ENCODE measurements at regions not wholly inside any gene's neighbourhood (a gene's known extent, or its start where the extent isn't known, plus 50 kb on each side); places are given as distances from the start of the nearest gene placed in this dataset.

- no peak for DNase-seq (ENCODE audit: extremely low read depth in 1 of 11, low read depth in 9 of 11, low spot score in 4 of 11)
Observed at GRCh38 chr12:75852143-75852542, 179.4 kb downstream of the PHLDA1 start.

GRCh38 chr12:75850721-75851462, 180.7 kb downstream of the PHLDA1 start:
- DNase-seq (ENCODE audit: extremely low read depth in 1 of 11, low read depth in 9 of 11, low spot score in 4 of 11): no peak

- DNase-seq (ENCODE audit: extremely low read depth in 1 of 11, low read depth in 9 of 11, low spot score in 4 of 11): no peak
Observed at GRCh38 chr12:75848961-75849360, 182.6 kb downstream of the PHLDA1 start.

GRCh38 chr12:75848431-75848925, 183.1 kb downstream of the PHLDA1 start:
- no peak for DNase-seq (ENCODE audit: extremely low read depth in 1 of 11, low read depth in 9 of 11, low spot score in 4 of 11)

GRCh38 chr12:75846102-75846501, 185.5 kb downstream of the PHLDA1 start:
- DNase-seq (ENCODE audit: extremely low read depth in 1 of 11, low read depth in 9 of 11, low spot score in 4 of 11): no peak

- DNase-seq (ENCODE audit: extremely low read depth in 1 of 11, low read depth in 9 of 11, low spot score in 4 of 11): no peak
Observed at GRCh38 chr12:75844985-75845384, 186.6 kb downstream of the PHLDA1 start.

- no peak for DNase-seq (ENCODE audit: extremely low read depth in 1 of 11, low read depth in 9 of 11, low spot score in 4 of 11)
Observed at GRCh38 chr12:75844049-75844770, 187.4 kb downstream of the PHLDA1 start.

- no peak for DNase-seq (ENCODE audit: extremely low read depth in 1 of 11, low read depth in 9 of 11, low spot score in 4 of 11)
Observed at GRCh38 chr12:75842090-75842489, 189.5 kb downstream of the PHLDA1 start.

GRCh38 chr12:75840994-75841355, 190.6 kb downstream of the PHLDA1 start:
- no peak for DNase-seq (ENCODE audit: extremely low read depth in 1 of 11, low read depth in 9 of 11, low spot score in 4 of 11)

- DNase-seq (ENCODE audit: extremely low read depth in 1 of 11, low read depth in 9 of 11, low spot score in 4 of 11): no peak
Observed at GRCh38 chr12:75838309-75838708, 193.3 kb downstream of the PHLDA1 start.

GRCh38 chr12:75837700-75838099, 193.9 kb downstream of the PHLDA1 start:
- DNase-seq (ENCODE audit: extremely low read depth in 1 of 11, low read depth in 9 of 11, low spot score in 4 of 11): peak in 8 of 11 donors; percentile 33 to 73 (median 64)

GRCh38 chr12:75836533-75836932, 195.0 kb downstream of the PHLDA1 start:
- DNase-seq (ENCODE audit: extremely low read depth in 1 of 11, low read depth in 9 of 11, low spot score in 4 of 11): no peak

- no peak for DNase-seq (ENCODE audit: extremely low read depth in 1 of 11, low read depth in 9 of 11, low spot score in 4 of 11)
Observed at GRCh38 chr12:75834591-75834990, 197.0 kb downstream of the PHLDA1 start.

- no peak for DNase-seq (ENCODE audit: extremely low read depth in 1 of 11, low read depth in 9 of 11, low spot score in 4 of 11)
Observed at GRCh38 chr12:75833268-75833667, 198.3 kb downstream of the PHLDA1 start.

GRCh38 chr12:75831402-75831801, 200.2 kb downstream of the PHLDA1 start:
- no peak for DNase-seq (ENCODE audit: extremely low read depth in 1 of 11, low read depth in 9 of 11, low spot score in 4 of 11)

- DNase-seq (ENCODE audit: extremely low read depth in 1 of 11, low read depth in 9 of 11, low spot score in 4 of 11): no peak
Observed at GRCh38 chr12:75827061-75827460, 204.5 kb downstream of the PHLDA1 start.

- DNase-seq (ENCODE audit: extremely low read depth in 1 of 11, low read depth in 9 of 11, low spot score in 4 of 11): no peak
Observed at GRCh38 chr12:75825686-75826085, 205.9 kb downstream of the PHLDA1 start.

- no peak for DNase-seq (ENCODE audit: extremely low read depth in 1 of 11, low read depth in 9 of 11, low spot score in 4 of 11)
Observed at GRCh38 chr12:75823475-75823874, 208.1 kb downstream of the PHLDA1 start.

- no peak for DNase-seq (ENCODE audit: extremely low read depth in 1 of 11, low read depth in 9 of 11, low spot score in 4 of 11)
Observed at GRCh38 chr12:75822416-75822815, 209.2 kb downstream of the PHLDA1 start.

- DNase-seq (ENCODE audit: extremely low read depth in 1 of 11, low read depth in 9 of 11, low spot score in 4 of 11): no peak
Observed at GRCh38 chr12:75820848-75821578, 210.6 kb downstream of the PHLDA1 start.
